Keratinocyte (primary cell): ENCODE measurements at regions not wholly inside any gene's neighbourhood (a gene's known extent, or its start where the extent isn't known, plus 50 kb on each side); places are given as distances from the start of the nearest gene placed in this dataset.

Experiments
- DNase-seq: peaks from one replicate; pipeline ENCODE4 v3.0.0-alpha.2; 2011; ENCODE audit warnings: low read depth, missing footprints, low spot score
- FAIRE-seq: peaks from 2 replicates; lab custom pipeline; 2011; peaks lifted over from hg19 to GRCh38; lab: Jason Lieb, UNC
- H2AFZ ChIP-seq: 2 replicates; pipeline ENCODE4 v1.6.0; 2012; ENCODE audit warnings: low read length, control low read depth, inconsistent platforms; ENCODE audit not compliant: control insufficient read depth
- H3K27ac ChIP-seq: 2 replicates; pipeline ENCODE4 v1.5.1; 2011; ENCODE audit warnings: low read length; ENCODE audit not compliant: control insufficient read depth, insufficient read depth
- H3K27me3 ChIP-seq: 3 replicates; pipeline ENCODE4 v1.6.0; 2011; ENCODE audit warnings: low read length; ENCODE audit not compliant: control insufficient read depth, insufficient read depth; ENCODE audit errors: extremely low read depth
- H3K36me3 ChIP-seq, 2 experiments: 2 replicates in 1 of 2; 3 replicates in 1 of 2; pipeline ENCODE4 v1.5.1; 2011; ENCODE audit warnings: low read length in 2 of 2, mild to moderate bottlenecking in 1 of 2; ENCODE audit not compliant: control insufficient read depth in 2 of 2, insufficient read depth in 2 of 2; ENCODE audit errors: extremely low read depth in 1 of 2
- H3K4me1 ChIP-seq: 3 replicates; pipeline ENCODE4 v1.5.1; 2011; ENCODE audit warnings: low read length; ENCODE audit not compliant: control insufficient read depth, insufficient read depth; ENCODE audit errors: extremely low read depth
- H3K4me2 ChIP-seq: 3 replicates; pipeline ENCODE4 v1.6.0; 2011; ENCODE audit warnings: low read depth, low read length; ENCODE audit not compliant: control insufficient read depth, insufficient read depth; ENCODE audit errors: extremely low read depth
- H3K4me3 ChIP-seq, 3 experiments: fragments of 200-600 bp in 1 of 3; sonication (generic) in 1 of 3; 2 replicates in 2 of 3; 3 replicates in 1 of 3; pipeline ENCODE4 v1.5.1; 2011 to 2016; ENCODE audit warnings: low read length in 3 of 3, mild to moderate bottlenecking in 3 of 3, control low read depth in 2 of 3, inconsistent platforms in 1 of 3, low read depth in 1 of 3, mixed read lengths in 1 of 3, mixed run types in 1 of 3, moderate library complexity in 1 of 3; ENCODE audit not compliant: control insufficient read depth in 2 of 3, insufficient read depth in 2 of 3; ENCODE audit errors: extremely low read depth in 1 of 3
- H3K79me2 ChIP-seq: 2 replicates; pipeline ENCODE4 v1.6.0; 2012; ENCODE audit warnings: low read length; ENCODE audit not compliant: control insufficient read depth, insufficient read depth
- H3K9ac ChIP-seq: 3 replicates; pipeline ENCODE4 v1.6.0; 2011; ENCODE audit warnings: low read length; ENCODE audit not compliant: control insufficient read depth, insufficient read depth; ENCODE audit errors: extremely low read depth
- H3K9me1 ChIP-seq: 3 replicates; pipeline ENCODE4 v1.6.0; 2011; ENCODE audit warnings: low read length; ENCODE audit not compliant: control insufficient read depth, insufficient read depth; ENCODE audit errors: extremely low read depth
- H3K9me3 ChIP-seq: 2 replicates; pipeline ENCODE4 v1.5.1; 2012; ENCODE audit warnings: low read depth, low read length; ENCODE audit not compliant: control insufficient read depth
- H4K20me1 ChIP-seq: 3 replicates; pipeline ENCODE4 v1.6.0; 2011; ENCODE audit warnings: low read length; ENCODE audit not compliant: control insufficient read depth, insufficient read depth; ENCODE audit errors: extremely low read depth
- EZH2 ChIP-seq: IDR thresholded peaks from one replicate; pipeline ENCODE4 v1.6.1; 2012; ENCODE audit warnings: inconsistent platforms, mild to moderate bottlenecking, low read length, moderate library complexity
- dilution Hi-C: fragments of 300-500 bp; cut with MboI; formaldehyde crosslinking; loops from one replicate; pipeline ENCODE4 v1.7.0; 2020; ENCODE audit warnings: low sequenced_read_pairs; ENCODE audit not compliant: extremely low pct_ligation_motif_present
- TF ChIP-seq, protein P1 (sequence below), 3 experiments: IDR thresholded peaks in 1 of 3; conservative IDR thresholded peaks in 1 of 3; optimal IDR thresholded peaks in 1 of 3; 2 replicates in 2 of 3; 3 replicates in 1 of 3; pipeline versions ENCODE3 to v1.5.1; 2011; ENCODE audit warnings: low read length in 3 of 3, mild to moderate bottlenecking in 3 of 3, moderate library complexity in 2 of 3, control low read depth in 1 of 3, inconsistent platforms in 1 of 3; ENCODE audit not compliant: insufficient read depth in 2 of 3; ENCODE audit errors: extremely low read depth in 1 of 3

DNA sequence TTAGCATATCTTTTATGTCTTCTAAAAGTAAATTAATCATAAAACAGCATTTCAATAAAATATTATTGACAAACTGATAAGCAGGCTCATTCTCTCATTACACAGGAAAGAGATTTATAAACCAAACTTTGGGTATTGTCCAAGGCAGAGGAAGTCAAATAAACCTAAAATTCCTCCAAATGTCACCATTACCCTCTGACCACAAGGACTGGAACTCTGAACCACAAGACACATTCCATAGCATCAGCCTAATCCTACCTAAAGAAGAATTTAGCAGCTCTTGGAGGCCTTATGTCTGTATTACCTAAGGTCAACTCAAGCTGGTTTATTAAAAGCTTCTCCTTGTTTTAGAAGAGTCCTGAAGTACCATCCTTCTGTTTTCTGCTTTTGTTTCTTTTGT is 82.4 kb upstream of the SLC13A1 start:
- no peak for TF ChIP-seq EZH2
- TF ChIP-seq, protein P1, sequence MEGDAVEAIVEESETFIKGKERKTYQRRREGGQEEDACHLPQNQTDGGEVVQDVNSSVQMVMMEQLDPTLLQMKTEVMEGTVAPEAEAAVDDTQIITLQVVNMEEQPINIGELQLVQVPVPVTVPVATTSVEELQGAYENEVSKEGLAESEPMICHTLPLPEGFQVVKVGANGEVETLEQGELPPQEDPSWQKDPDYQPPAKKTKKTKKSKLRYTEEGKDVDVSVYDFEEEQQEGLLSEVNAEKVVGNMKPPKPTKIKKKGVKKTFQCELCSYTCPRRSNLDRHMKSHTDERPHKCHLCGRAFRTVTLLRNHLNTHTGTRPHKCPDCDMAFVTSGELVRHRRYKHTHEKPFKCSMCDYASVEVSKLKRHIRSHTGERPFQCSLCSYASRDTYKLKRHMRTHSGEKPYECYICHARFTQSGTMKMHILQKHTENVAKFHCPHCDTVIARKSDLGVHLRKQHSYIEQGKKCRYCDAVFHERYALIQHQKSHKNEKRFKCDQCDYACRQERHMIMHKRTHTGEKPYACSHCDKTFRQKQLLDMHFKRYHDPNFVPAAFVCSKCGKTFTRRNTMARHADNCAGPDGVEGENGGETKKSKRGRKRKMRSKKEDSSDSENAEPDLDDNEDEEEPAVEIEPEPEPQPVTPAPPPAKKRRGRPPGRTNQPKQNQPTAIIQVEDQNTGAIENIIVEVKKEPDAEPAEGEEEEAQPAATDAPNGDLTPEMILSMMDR (optimal IDR thresholded peaks at IDR 0.05 in 1 of 3, IDR thresholded peaks at IDR 0.05 in 1 of 3, conservative IDR thresholded peaks at IDR 0.05 in 1 of 3; ENCODE audit: extremely low read depth in 1 of 3, insufficient read depth in 2 of 3, low read length in 3 of 3) = no peak
- Histone ChIP-seq H3K9ac (no peak overlapping the region), H3K9me1 (no peaks in the 10 kb centered on the region), H3K4me2 (no peak overlapping the region), H3K4me1 (no peaks in the 10 kb centered on the region), H3K27me3 (no peaks in the 10 kb centered on the region), H3K79me2 (no peaks in the 10 kb centered on the region), H3K9me3 (no peaks in the 10 kb centered on the region), H3K36me3 (no peaks in the 10 kb centered on the region), H4K20me1 (no peaks in the 10 kb centered on the region), H3K4me3 (no peak overlapping the region), H3K27ac (no peak overlapping the region), H2AFZ (no peak overlapping the region)
- FAIRE-seq = no peak
- DNase-seq = no peak
- dilution Hi-C loops = no loop called here

DNA sequence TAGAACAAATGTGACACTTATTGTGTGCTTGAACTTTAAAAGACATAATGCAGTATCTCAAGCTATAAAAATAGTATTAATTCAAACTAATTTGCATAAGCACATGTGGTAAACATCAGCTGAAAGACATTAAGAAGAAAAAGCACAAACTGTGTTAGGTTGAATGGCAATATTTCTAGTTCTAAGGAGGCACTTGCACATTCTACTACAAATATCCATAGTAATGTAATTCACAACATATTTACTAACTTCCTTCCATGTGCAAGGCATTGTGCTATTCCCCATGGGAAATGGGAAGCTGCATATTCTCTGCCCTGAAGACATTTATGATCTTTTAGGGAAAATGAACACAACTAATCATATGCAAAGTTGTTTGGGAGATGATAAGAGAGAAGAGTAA is 80.2 kb upstream of the SLC13A1 start:
- dilution Hi-C loops = no loop called here
- FAIRE-seq = no peak

More for the DNA sequence above, 80.2 kb upstream of the SLC13A1 start:
- no peaks in the 10 kb centered on the region for H3K9me3 ChIP-seq
- no peaks in the 10 kb centered on the region for H3K4me1 ChIP-seq
- no peaks in the 10 kb centered on the region for H4K20me1 ChIP-seq
- no peak overlapping the region for H3K27ac ChIP-seq
- no peak overlapping the region for H2AFZ ChIP-seq
- no peak for DNase-seq
- no peak for TF ChIP-seq EZH2
- TF ChIP-seq, protein P1 (optimal IDR thresholded peaks at IDR 0.05 in 1 of 3, IDR thresholded peaks at IDR 0.05 in 1 of 3, conservative IDR thresholded peaks at IDR 0.05 in 1 of 3; ENCODE audit: extremely low read depth in 1 of 3, insufficient read depth in 2 of 3, low read length in 3 of 3) = no peak
- H3K27me3 ChIP-seq = no peaks in the 10 kb centered on the region
- H3K79me2 ChIP-seq = no peaks in the 10 kb centered on the region
- H3K4me2 ChIP-seq = no peak overlapping the region
- no peak overlapping the region for H3K9ac ChIP-seq
- H3K9me1 ChIP-seq = no peaks in the 10 kb centered on the region
- no peak overlapping the region for H3K4me3 ChIP-seq
- H3K36me3 ChIP-seq = no peaks in the 10 kb centered on the region
